NT2/D1 (cell line): ENCODE measurements at regions not wholly inside any gene's neighbourhood (a gene's known extent, or its start where the extent isn't known, plus 50 kb on each side); places are given as distances from the start of the nearest gene placed in this dataset.

Source experiments
- DNase-seq: peaks from one replicate; pipeline ENCODE4 v3.0.0-alpha.2; 2011; ENCODE audit warnings: low read depth, low spot score
- H3K27me3 ChIP-seq: 2 replicates; pipeline ENCODE4 v1.6.0; 2011; ENCODE audit warnings: mild to moderate bottlenecking; ENCODE audit not compliant: insufficient read length, insufficient read depth
- H3K36me3 ChIP-seq: 2 replicates; pipeline ENCODE4 v1.6.1; 2011; ENCODE audit warnings: mild to moderate bottlenecking, low read length, mixed read lengths; ENCODE audit not compliant: insufficient read depth, insufficient read length
- H3K4me1 ChIP-seq: 2 replicates; pipeline ENCODE4 v1.5.1; 2011; ENCODE audit not compliant: insufficient read depth, insufficient read length
- H3K4me3 ChIP-seq: 2 replicates; pipeline ENCODE4 v1.5.1; 2011; ENCODE audit warnings: low read depth; ENCODE audit not compliant: insufficient read length
- H3K9ac ChIP-seq: 2 replicates; pipeline ENCODE4 v1.6.0; 2011; ENCODE audit warnings: low read depth; ENCODE audit not compliant: insufficient read length
- H3K9me3 ChIP-seq: 2 replicates; pipeline ENCODE4 v1.5.1; 2011; ENCODE audit warnings: mild to moderate bottlenecking, low read length; ENCODE audit not compliant: insufficient read depth
- SUZ12 ChIP-seq: IDR thresholded peaks from 2 replicates; pipeline ENCODE4 v1.6.1; 2011; ENCODE audit not compliant: insufficient read length, insufficient read depth; ENCODE audit errors: extremely low read depth
- YY1 ChIP-seq: IDR thresholded peaks from 2 replicates; pipeline ENCODE4 v1.6.1; 2011; ENCODE audit not compliant: insufficient read length, insufficient read depth
- ZNF274 ChIP-seq: IDR thresholded peaks from 2 replicates; pipeline ENCODE4 v1.6.1; 2011; ENCODE audit warnings: mild to moderate bottlenecking, low read depth, low read length

DNA sequence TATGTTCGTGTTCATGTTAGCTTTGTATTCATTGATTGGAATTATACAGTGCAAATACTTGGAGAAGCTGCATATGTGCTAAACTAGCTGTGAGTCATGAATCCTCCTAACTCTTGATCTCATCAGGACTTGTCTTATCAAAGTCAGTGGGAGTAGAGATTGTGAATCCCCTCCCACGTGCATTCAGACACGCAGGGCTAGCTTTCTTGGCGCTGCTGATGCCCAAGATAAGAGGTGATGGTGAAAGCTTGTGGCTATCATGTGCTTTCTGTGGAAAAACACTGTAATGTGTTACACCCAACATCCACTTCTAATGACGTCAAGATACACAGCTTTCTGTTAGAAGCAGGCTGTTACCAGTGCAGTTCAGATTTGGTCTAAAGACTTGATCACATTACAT, 348.7 kb upstream of the HAND2 start:
- Histone ChIP-seq H3K4me3 (no peak overlapping the region), H3K4me1 (no peaks in the 10 kb centered on the region), H3K27me3 (no peaks in the 10 kb centered on the region), H3K9me3 (no peaks in the 10 kb centered on the region), H3K36me3 (no peaks in the 10 kb centered on the region), H3K9ac (no peak overlapping the region)
- no peak for DNase-seq
- TF ChIP-seq YY1 (no peak), SUZ12 (no peak)

DNA sequence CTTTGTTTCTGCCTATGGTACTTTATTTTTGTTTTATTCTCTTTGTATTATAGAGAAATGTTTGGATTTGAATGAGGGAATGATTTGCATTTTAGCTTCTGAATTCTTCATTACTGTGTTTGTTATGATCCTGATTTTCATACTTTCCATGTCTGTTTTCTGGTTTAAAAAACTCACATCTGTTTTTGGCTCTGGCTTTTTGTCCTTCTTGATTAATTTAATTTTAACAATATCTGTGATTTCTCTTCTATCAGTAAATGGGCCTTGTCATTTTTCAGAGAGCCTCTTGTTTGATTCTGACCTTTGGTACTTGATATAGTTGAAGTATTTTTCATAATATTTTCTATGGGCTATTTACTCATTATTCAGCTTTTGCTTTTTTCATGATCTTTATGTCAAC, 341.6 kb upstream of the HAND2 start:
- no peaks in the 10 kb centered on the region for H3K27me3 ChIP-seq
- DNase-seq, result no peak
- H3K9me3 ChIP-seq, result no peaks in the 10 kb centered on the region
- no peaks in the 10 kb centered on the region for H3K36me3 ChIP-seq
- H3K4me3 ChIP-seq, result no peak overlapping the region
- no peak overlapping the region for H3K9ac ChIP-seq
- no peak for TF ChIP-seq SUZ12
- no peak for TF ChIP-seq ZNF274
- no peak for TF ChIP-seq YY1
- H3K4me1 ChIP-seq, result no peaks in the 10 kb centered on the region

- Histone ChIP-seq H3K9me3 (no peaks in the 10 kb centered on the region), H3K4me1 (no peaks in the 10 kb centered on the region), H3K9ac (no peak overlapping the region), H3K4me3 (no peak overlapping the region), H3K27me3 (no peaks in the 10 kb centered on the region), H3K36me3 (no peaks in the 10 kb centered on the region)
- no peak for DNase-seq
- TF ChIP-seq ZNF274, result no peak
- no peak for TF ChIP-seq SUZ12
- TF ChIP-seq YY1, result no peak
Observed at GRCh38 chr4:173866322-173867026, 336.4 kb upstream of the HAND2 start.

DNA sequence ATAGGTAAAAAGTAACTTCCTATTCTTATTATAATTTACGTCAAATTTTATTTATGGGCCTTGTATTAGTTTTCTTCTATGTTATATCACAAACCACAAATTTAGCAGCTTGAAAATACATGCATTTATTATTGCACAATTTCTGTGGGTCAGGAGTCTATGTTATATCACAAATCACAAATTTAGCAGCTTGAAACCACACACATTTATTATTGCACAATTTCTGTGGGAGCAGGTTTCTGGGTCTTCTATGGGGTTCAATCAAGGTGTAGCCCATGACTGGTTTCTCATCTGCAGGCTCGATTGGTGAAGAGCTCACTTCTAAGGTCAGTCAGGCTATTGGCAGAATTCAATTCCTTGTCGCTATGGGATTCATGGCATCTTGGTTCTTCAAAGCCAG, 332.7 kb upstream of the HAND2 start:
- Histone ChIP-seq H3K4me1 (no peaks in the 10 kb centered on the region), H3K4me3 (no peak overlapping the region)
- DNase-seq, result no peak

GRCh38 chr4:173860094-173860493, 330.1 kb upstream of the HAND2 start:
- Histone ChIP-seq H3K4me3 (no peak overlapping the region), H3K9ac (no peak overlapping the region), H3K36me3 (no peaks in the 10 kb centered on the region), H3K9me3 (no peaks in the 10 kb centered on the region), H3K27me3 (no peaks in the 10 kb centered on the region), H3K4me1 (no peaks in the 10 kb centered on the region)
- DNase-seq, result no peak
- no peak for TF ChIP-seq ZNF274
- TF ChIP-seq YY1, result no peak
- no peak for TF ChIP-seq SUZ12

More for the DNA sequence above, 332.7 kb upstream of the HAND2 start:
- no peak overlapping the region for H3K9ac ChIP-seq
- TF ChIP-seq ZNF274 (no peak), YY1 (no peak), SUZ12 (no peak)
- H3K27me3 ChIP-seq, result no peaks in the 10 kb centered on the region
- no peaks in the 10 kb centered on the region for H3K36me3 ChIP-seq
- H3K9me3 ChIP-seq, result no peaks in the 10 kb centered on the region

GRCh38 chr4:173859091-173859713, 329.2 kb upstream of the HAND2 start:
- no peaks in the 10 kb centered on the region for H3K9me3 ChIP-seq
- H3K4me3 ChIP-seq, result no peak overlapping the region
- no peaks in the 10 kb centered on the region for H3K27me3 ChIP-seq
- H3K9ac ChIP-seq, result no peak overlapping the region
- no peaks in the 10 kb centered on the region for H3K4me1 ChIP-seq
- DNase-seq, result no peak
- no peaks in the 10 kb centered on the region for H3K36me3 ChIP-seq
- TF ChIP-seq ZNF274 (no peak), YY1 (no peak), SUZ12 (no peak)

GRCh38 chr4:173858471-173858870, 328.4 kb upstream of the HAND2 start:
- Histone ChIP-seq H3K27me3 (no peaks in the 10 kb centered on the region), H3K4me1 (no peaks in the 10 kb centered on the region), H3K36me3 (no peaks in the 10 kb centered on the region), H3K9me3 (no peaks in the 10 kb centered on the region), H3K9ac (no peak overlapping the region), H3K4me3 (no peak overlapping the region)
- TF ChIP-seq SUZ12 (no peak), YY1 (no peak), ZNF274 (no peak)
- no peak for DNase-seq
